Nephron (organoid): ENCODE measurements at regions not wholly inside any gene's neighbourhood (a gene's known extent, or its start where the extent isn't known, plus 50 kb on each side); places are given as distances from the start of the nearest gene placed in this dataset.
A peak's percentile ranks its signal among the peaks of the same experiment; 100 is the strongest.

ENCODE experiments used
- H3K27ac Mint-ChIP-seq, 3 experiments: 2 replicates each; pipeline ENCODE4 v1.8.0; 2020; ENCODE audit warnings: mixed read lengths in 3 of 3, mild to moderate bottlenecking in 2 of 3, moderate library complexity in 1 of 3
- H3K27me3 Mint-ChIP-seq: 2 replicates; pipeline ENCODE4 v1.8.0; 2021; ENCODE audit warnings: low read depth, mild to moderate bottlenecking, moderate library complexity, mixed read lengths
- H3K36me3 Mint-ChIP-seq: 2 replicates; pipeline ENCODE4 v1.8.0; 2020; ENCODE audit warnings: low read depth, mixed read lengths
- H3K4me1 Mint-ChIP-seq: 2 replicates; pipeline ENCODE4 v1.8.0; 2020; ENCODE audit warnings: mixed read lengths
- H3K4me3 Mint-ChIP-seq, 3 experiments: 2 replicates each; pipeline ENCODE4 v1.8.0; 2020; ENCODE audit warnings: mild to moderate bottlenecking in 3 of 3, mixed read lengths in 3 of 3, moderate library complexity in 2 of 3
- H3K9me3 Mint-ChIP-seq: 2 replicates; pipeline ENCODE4 v1.8.0; 2020; ENCODE audit warnings: mixed read lengths
- CTCF ChIP-seq, 3 experiments: fragments of 200-600 bp; sonication (generic); IDR thresholded peaks; one replicate each; pipeline ENCODE4 v1.5.0; 2021; ENCODE audit warnings: antibody characterized with exemption in 3 of 3; ENCODE audit not compliant: unreplicated experiment in 3 of 3

GRCh38 chrX:103883533-103883932, 51.5 kb upstream of the RAB9B start:
- TF ChIP-seq CTCF (IDR thresholded peaks at IDR 0.05; ENCODE audit: unreplicated experiment in 3 of 3), result no peak
- no peaks in the 10 kb centered on the region for H3K27me3 Mint-ChIP-seq
- H3K9me3 Mint-ChIP-seq, result peaks cover 23% of the 10 kb centered on the region
- H3K4me3 Mint-ChIP-seq, result no peak overlapping the region
- peaks cover 11% of the 10 kb centered on the region for H3K36me3 Mint-ChIP-seq
- H3K27ac Mint-ChIP-seq, result peak overlapping the region in 2 of 3 experiments; percentile 35 to 60
- H3K4me1 Mint-ChIP-seq, result no peaks in the 10 kb centered on the region

GRCh38 chrX:103882999-103883398, 50.9 kb upstream of the RAB9B start:
- H3K27ac Mint-ChIP-seq, result peak overlapping the region in 1 of 3 experiments; percentile 35
- H3K4me1 Mint-ChIP-seq, result no peaks in the 10 kb centered on the region
- H3K4me3 Mint-ChIP-seq, result no peak overlapping the region

More at GRCh38 chrX:103882999-103883398, 50.9 kb upstream of the RAB9B start:
- TF ChIP-seq CTCF (IDR thresholded peaks at IDR 0.05; ENCODE audit: unreplicated experiment in 3 of 3), result no peak
- Mint-ChIP-seq H3K36me3 (peaks cover 11% of the 10 kb centered on the region), H3K27me3 (no peaks in the 10 kb centered on the region), H3K9me3 (peaks cover 23% of the 10 kb centered on the region)
